ENCODE measurements at regions not wholly inside any gene's neighbourhood (a gene's known extent, or its start where the extent isn't known, plus 50 kb on each side); places are given as distances from the start of the nearest gene placed in this dataset.

- DNase-seq (ENCODE audit: low spot score) = no peak
- intact Hi-C loops (cut with DNase I) = no loop called here
Observed at GRCh38 chr4:8796096-8796495, 75.5 kb downstream of the HMX1 start.

- DNase-seq (ENCODE audit: low spot score) = no peak
- intact Hi-C loops (cut with DNase I) = no loop called here
Observed at GRCh38 chr4:8795140-8795539, 76.5 kb downstream of the HMX1 start.

GRCh38 chr4:8794491-8794890 is 77.1 kb downstream of the HMX1 start:
- no peak for DNase-seq (ENCODE audit: low spot score)
- intact Hi-C loops (cut with DNase I) = no loop called here

- no peak for DNase-seq (ENCODE audit: low spot score)
- intact Hi-C loops (cut with DNase I) = no loop called here
Observed at GRCh38 chr4:8793571-8794160, 78.0 kb downstream of the HMX1 start.

- no peak for DNase-seq (ENCODE audit: low spot score)
- intact Hi-C loops (cut with DNase I) = no loop called here
Observed at GRCh38 chr4:8792491-8792890, 79.1 kb downstream of the HMX1 start.

- intact Hi-C loops (cut with DNase I) = no loop called here
- no peak for DNase-seq (ENCODE audit: low spot score)
Observed at GRCh38 chr4:8791609-8792008, 80.0 kb downstream of the HMX1 start.

- no peak for DNase-seq (ENCODE audit: low spot score)
- intact Hi-C loops (cut with DNase I) = no loop called here
Observed at GRCh38 chr4:8790749-8791148, 80.9 kb downstream of the HMX1 start.

- intact Hi-C loops (cut with DNase I) = no loop called here
- DNase-seq (ENCODE audit: low spot score) = no peak
Observed at GRCh38 chr4:8788174-8788573, 83.5 kb downstream of the HMX1 start.

GRCh38 chr4:8786166-8786565 is 85.5 kb downstream of the HMX1 start:
- intact Hi-C loops (cut with DNase I) = no loop called here
- DNase-seq (ENCODE audit: low spot score) = no peak

- intact Hi-C loops (cut with DNase I) = no loop called here
- no peak for DNase-seq (ENCODE audit: low spot score)
Observed at GRCh38 chr4:8785656-8786142, 85.9 kb downstream of the HMX1 start.

GRCh38 chr4:8783736-8784135 is 87.9 kb downstream of the HMX1 start:
- DNase-seq (ENCODE audit: low spot score) = no peak
- intact Hi-C loops (cut with DNase I) = no loop called here

GRCh38 chr4:8782135-8782534 is 89.5 kb downstream of the HMX1 start:
- DNase-seq (ENCODE audit: low spot score) = no peak
- intact Hi-C loops (cut with DNase I) = no loop called here

- no peak for DNase-seq (ENCODE audit: low spot score)
- intact Hi-C loops (cut with DNase I) = no loop called here
Observed at GRCh38 chr4:8781641-8782040, 90.0 kb downstream of the HMX1 start.

GRCh38 chr4:8780596-8781368 is 90.9 kb downstream of the HMX1 start:
- no peak for DNase-seq (ENCODE audit: low spot score)
- intact Hi-C loops (cut with DNase I) = no loop called here

- intact Hi-C loops (cut with DNase I) = no loop called here
- no peak for DNase-seq (ENCODE audit: low spot score)
Observed at GRCh38 chr4:8780086-8780485, 91.6 kb downstream of the HMX1 start.

- no peak for DNase-seq (ENCODE audit: low spot score)
- intact Hi-C loops (cut with DNase I) = no loop called here
Observed at GRCh38 chr4:8779490-8779932, 92.1 kb downstream of the HMX1 start.

- intact Hi-C loops (cut with DNase I) = no loop called here
Observed at GRCh38 chr4:8778760-8779159, 92.9 kb downstream of the HMX1 start.

GRCh38 chr4:8778291-8778690 is 93.3 kb downstream of the HMX1 start:
- intact Hi-C loops (cut with DNase I) = no loop called here
- no peak for DNase-seq (ENCODE audit: low spot score)

More at GRCh38 chr4:8778760-8779159, 92.9 kb downstream of the HMX1 start:
- DNase-seq (ENCODE audit: low spot score) = no peak

- intact Hi-C loops (cut with DNase I) = no loop called here
- no peak for DNase-seq (ENCODE audit: low spot score)
Observed at GRCh38 chr4:8777320-8778196, 94.1 kb downstream of the HMX1 start.

GRCh38 chr4:8776366-8776765 is 95.3 kb downstream of the HMX1 start:
- no peak for DNase-seq (ENCODE audit: low spot score)

More at GRCh38 chr4:8776366-8776765, 95.3 kb downstream of the HMX1 start:
- intact Hi-C loops (cut with DNase I) = no loop called here
